ENCODE measurements at regions not wholly inside any gene's neighbourhood (a gene's known extent, or its start where the extent isn't known, plus 50 kb on each side); places are given as distances from the start of the nearest gene placed in this dataset.

- FAIRE-seq, result no peak
- ChIA-PET POLR2A (interaction anchor here (0.5 kb wide), 1 partner anchor 50 kb away, joined by 3 read pairs; no protein-coding TSS in a partner anchor), CTCF (interaction anchor here (1.1 kb wide), 1 partner anchor 209 kb away, joined by 4 read pairs; no protein-coding TSS in a partner anchor)
- dilution Hi-C loops (cut with MboI; ENCODE audit: extremely low pct_ligation_motif_present, low sequenced_read_pairs), result no loop called here
- H3K4me2 ChIP-seq (ENCODE audit: insufficient read depth, low read length), result no peak overlapping the region
- no peak overlapping the region for H3K4me3 ChIP-seq (replicated peaks in 1 of 3; ENCODE audit: insufficient read depth in 1 of 3, low read depth in 1 of 3, low read length in 3 of 3)
- TF ChIP-seq POLR2AphosphoS5 (IDR thresholded peaks at IDR 0.05; ENCODE audit: insufficient read depth, low read depth, low read length) (no peak), POLR2A (IDR thresholded peaks at IDR 0.05; ENCODE audit: low read depth, low read length) (no peak), FOS (IDR thresholded peaks at IDR 0.05; ENCODE audit: borderline replicate concordance, insufficient read depth, low read length) (no peak), EZH2 (IDR thresholded peaks at IDR 0.05; ENCODE audit: borderline replicate concordance, low read depth, low read length, severe bottlenecking) (no peak), GATA2 (IDR thresholded peaks at IDR 0.05; ENCODE audit: insufficient read depth, insufficient read length, low read depth, low read length) (no peak), JUN (IDR thresholded peaks at IDR 0.05; ENCODE audit: borderline replicate concordance, insufficient read depth, insufficient read length, low read depth) (no peak), CTCF (IDR thresholded peaks at IDR 0.05; ENCODE audit: extremely low read depth in 1 of 2, insufficient read depth in 1 of 2, low read depth in 1 of 2, low read length in 2 of 2) (no peak), MYC (IDR thresholded peaks at IDR 0.05; ENCODE audit: low read depth, low read length) (no peak)
- TF ChIP-seq, protein P1, sequence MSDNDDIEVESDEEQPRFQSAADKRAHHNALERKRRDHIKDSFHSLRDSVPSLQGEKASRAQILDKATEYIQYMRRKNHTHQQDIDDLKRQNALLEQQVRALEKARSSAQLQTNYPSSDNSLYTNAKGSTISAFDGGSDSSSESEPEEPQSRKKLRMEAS (IDR thresholded peaks at IDR 0.05; ENCODE audit: insufficient read depth, insufficient read length), result no peak
- H3K36me3 ChIP-seq (ENCODE audit: control insufficient read depth in 2 of 2, extremely low read depth in 1 of 2, insufficient read depth in 2 of 2, low read length in 2 of 2), result no peaks in the 10 kb centered on the region
- intact Hi-C loops (cut with micrococcal nuclease), result no loop called here
- DNase-seq (ENCODE audit: low read depth, low spot score), result no peak
- H3K4me1 ChIP-seq (ENCODE audit: control insufficient read depth, extremely low read depth, insufficient read depth, low read length), result no peaks in the 10 kb centered on the region
- no TSS peak for BruUV-seq (replicated peaks)
- no peak overlapping the region for H2AFZ ChIP-seq (ENCODE audit: low read depth, low read length)
- H3K9me3 ChIP-seq (replicated peaks; ENCODE audit: control insufficient read depth, insufficient read depth, low read length), result no peaks in the 10 kb centered on the region
- H4K20me1 ChIP-seq (replicated peaks; ENCODE audit: control insufficient read depth, extremely low read depth, insufficient read depth, low read length), result no peaks in the 10 kb centered on the region
- H3K27ac ChIP-seq (ENCODE audit: insufficient read depth, low read depth, low read length), result no peak overlapping the region
- no peaks in the 10 kb centered on the region for H3K27me3 ChIP-seq (ENCODE audit: control insufficient read depth in 2 of 2, insufficient read depth in 2 of 2, low read length in 2 of 2)
- no peaks in the 10 kb centered on the region for H3K79me2 ChIP-seq (ENCODE audit: control insufficient read depth, insufficient read depth, low read length)
- no peaks in the 10 kb centered on the region for H3K9me1 ChIP-seq (replicated peaks; ENCODE audit: control insufficient read depth, extremely low read depth, insufficient read depth, low read length)
- no peak overlapping the region for H3K9ac ChIP-seq (replicated peaks; ENCODE audit: extremely low read depth, insufficient read depth, low read length)
Measured at GRCh38 chr5:88939300-88939699, 56.3 kb upstream of the MEF2C start.

All from endothelial cell of umbilical vein (primary cell).